MM.1S (cell line): ENCODE measurements at regions not wholly inside any gene's neighbourhood (a gene's known extent, or its start where the extent isn't known, plus 50 kb on each side); places are given as distances from the start of the nearest gene placed in this dataset.

Experiments
- DNase-seq: peaks from one replicate; pipeline ENCODE4 v3.0.0-alpha.2; 2015
- H2AFZ ChIP-seq: fragments of 300-600 bp; sonication (generic); 2 replicates; pipeline ENCODE4 v1.6.0; 2016; ENCODE audit warnings: antibody characterized with exemption, low read length
- H3F3A ChIP-seq: fragments of 300-600 bp; sonication (generic); 2 replicates; pipeline ENCODE4 v1.6.1; 2016; ENCODE audit warnings: mild to moderate bottlenecking, antibody characterized with exemption, low read length, moderate library complexity, mixed read lengths; ENCODE audit not compliant: insufficient read depth
- H3K27ac ChIP-seq: fragments of 300-600 bp; sonication (generic); 2 replicates; pipeline ENCODE4 v1.5.1; 2016; ENCODE audit warnings: mild to moderate bottlenecking, low read length
- H3K27me3 ChIP-seq: fragments of 300-600 bp; sonication (generic); replicated peaks from 2 replicates; pipeline ENCODE4 v1.6.0; 2016; ENCODE audit warnings: low read length; ENCODE audit not compliant: insufficient read depth
- H3K36me3 ChIP-seq: fragments of 300-600 bp; sonication (generic); replicated peaks from 2 replicates; pipeline ENCODE4 v1.6.1; 2016; ENCODE audit warnings: mild to moderate bottlenecking, low read length, mixed read lengths; ENCODE audit not compliant: insufficient read depth
- H3K4me1 ChIP-seq: fragments of 300-600 bp; sonication (generic); 2 replicates; pipeline ENCODE4 v1.6.1; 2016; ENCODE audit warnings: low read length, mixed read lengths
- H3K4me2 ChIP-seq: fragments of 300-600 bp; sonication (generic); 2 replicates; pipeline ENCODE4 v1.6.0; 2016; ENCODE audit warnings: low read depth, low read length
- H3K4me3 ChIP-seq: fragments of 300-600 bp; sonication (generic); 2 replicates; pipeline ENCODE4 v1.5.1; 2016; ENCODE audit warnings: low read length, mixed read lengths
- H3K79me2 ChIP-seq: fragments of 300-600 bp; sonication (generic); 2 replicates; pipeline ENCODE4 v1.6.1; 2016; ENCODE audit warnings: mixed run types, low read length, mixed read lengths
- H3K9ac ChIP-seq: fragments of 300-600 bp; sonication (generic); 2 replicates; pipeline ENCODE4 v1.6.1; 2016; ENCODE audit warnings: low read length, mixed read lengths
- H3K9me2 ChIP-seq: fragments of 300-600 bp; sonication (generic); replicated peaks from 2 replicates; pipeline ENCODE4 v1.6.1; 2016; ENCODE audit warnings: mild to moderate bottlenecking, low read length, mixed read lengths; ENCODE audit not compliant: insufficient read depth
- H3K9me3 ChIP-seq: fragments of 300-600 bp; sonication (generic); replicated peaks from 2 replicates; pipeline ENCODE4 v1.6.1; 2016; ENCODE audit warnings: mild to moderate bottlenecking, low read length, mixed read lengths; ENCODE audit not compliant: insufficient read depth
- H4K20me1 ChIP-seq: fragments of 300-600 bp; sonication (generic); 2 replicates; pipeline ENCODE4 v1.6.1; 2016; ENCODE audit warnings: mild to moderate bottlenecking, low read length, moderate library complexity, mixed read lengths; ENCODE audit not compliant: insufficient read depth
- CTCF ChIP-seq: fragments of 300-600 bp; sonication (generic); IDR thresholded peaks from 2 replicates; pipeline ENCODE4 v1.5.1; 2016; ENCODE audit warnings: antibody characterized with exemption, low read length, mixed read lengths
- EZH2 ChIP-seq: fragments of 300-600 bp; sonication (generic); optimal IDR thresholded peaks from 2 replicates; pipeline ENCODE3; 2017; ENCODE audit warnings: low read depth, mild to moderate bottlenecking, antibody characterized with exemption, low read length, mixed read lengths
- EZH2phosphoT487 ChIP-seq: fragments of 300-600 bp; sonication (generic); IDR thresholded peaks from 2 replicates; pipeline ENCODE4 v1.6.1; 2018; ENCODE audit warnings: antibody characterized with exemption, low read length

GRCh38 chr10:20977300-20977699, 80.2 kb upstream of the NEBL start:
- peak; percentile 81 for DNase-seq
- H4K20me1 ChIP-seq: no peaks in the 10 kb centered on the region
- H3K27me3 ChIP-seq: no peaks in the 10 kb centered on the region
- H3F3A ChIP-seq: peaks cover 35% of the 10 kb centered on the region
- peaks cover 38% of the 10 kb centered on the region for H3K4me1 ChIP-seq
- peak overlapping the region; percentile 60 for H3K9ac ChIP-seq
- H3K4me2 ChIP-seq: peak overlapping the region; percentile 64
- no peaks in the 10 kb centered on the region for H3K79me2 ChIP-seq
- no peak for TF ChIP-seq EZH2
- no peak for TF ChIP-seq EZH2phosphoT487
- TF ChIP-seq CTCF: no peak
- peak overlapping the region; percentile 55 for H2AFZ ChIP-seq
- no peaks in the 10 kb centered on the region for H3K9me2 ChIP-seq
- H3K9me3 ChIP-seq: no peaks in the 10 kb centered on the region
- H3K36me3 ChIP-seq: no peaks in the 10 kb centered on the region
- H3K4me3 ChIP-seq: peak overlapping the region; percentile 33; the same call in 1 of the 2 replicates
- H3K27ac ChIP-seq: peak overlapping the region; percentile 91

- DNase-seq: peak; percentile 79
- Histone ChIP-seq H3K4me2 (peak overlapping the region; percentile 64), H2AFZ (peak overlapping the region; percentile 55; the same call in 1 of the 2 replicates), H3K9me3 (no peaks in the 10 kb centered on the region), H3K9ac (peak overlapping the region; percentile 60), H3K36me3 (no peaks in the 10 kb centered on the region), H3K27ac (peak overlapping the region; percentile 91), H3K79me2 (no peaks in the 10 kb centered on the region), H3F3A (peaks cover 35% of the 10 kb centered on the region), H3K27me3 (no peaks in the 10 kb centered on the region), H3K4me1 (peaks cover 40% of the 10 kb centered on the region), H3K4me3 (peak overlapping the region; percentile 33; the same call in 1 of the 2 replicates), H4K20me1 (no peaks in the 10 kb centered on the region), H3K9me2 (no peaks in the 10 kb centered on the region)
- TF ChIP-seq EZH2 (no peak), CTCF (no peak), EZH2phosphoT487 (no peak)
Observed at GRCh38 chr10:20976891-20977290, 79.8 kb upstream of the NEBL start.

GRCh38 chr10:20976390-20976789, 79.3 kb upstream of the NEBL start:
- Histone ChIP-seq H3K9me3 (no peaks in the 10 kb centered on the region), H3K9me2 (no peaks in the 10 kb centered on the region), H3K4me2 (peak overlapping the region; percentile 64; the same call in 1 of the 2 replicates), H3K36me3 (no peaks in the 10 kb centered on the region), H3K4me3 (no peak overlapping the region), H4K20me1 (no peaks in the 10 kb centered on the region), H3K79me2 (no peaks in the 10 kb centered on the region), H3F3A (peaks cover 35% of the 10 kb centered on the region), H3K27me3 (no peaks in the 10 kb centered on the region), H3K9ac (peak overlapping the region; percentile 60; the same call in 1 of the 2 replicates), H3K27ac (peak overlapping the region; percentile 91), H2AFZ (no peak overlapping the region), H3K4me1 (peaks cover 40% of the 10 kb centered on the region)
- TF ChIP-seq EZH2 (no peak), EZH2phosphoT487 (no peak), CTCF (no peak)
- no peak for DNase-seq
